GM18517 (cell line): ENCODE measurements at regions not wholly inside any gene's neighbourhood (a gene's known extent, or its start where the extent isn't known, plus 50 kb on each side); places are given as distances from the start of the nearest gene placed in this dataset.
"Not testable (repeated sequence)": the region's sequence is repeated elsewhere in the genome, so short reads cannot be mapped to it uniquely, and the experiment has no call there.

ENCODE experiments used
- ATAC-seq: cut with Tn5 transposase; IDR thresholded peaks from one replicate; pipeline ENCODE4 v1.9.1; 2021; ENCODE audit warnings: mild to moderate bottlenecking, moderate library complexity; ENCODE audit not compliant: unreplicated experiment

DNA sequence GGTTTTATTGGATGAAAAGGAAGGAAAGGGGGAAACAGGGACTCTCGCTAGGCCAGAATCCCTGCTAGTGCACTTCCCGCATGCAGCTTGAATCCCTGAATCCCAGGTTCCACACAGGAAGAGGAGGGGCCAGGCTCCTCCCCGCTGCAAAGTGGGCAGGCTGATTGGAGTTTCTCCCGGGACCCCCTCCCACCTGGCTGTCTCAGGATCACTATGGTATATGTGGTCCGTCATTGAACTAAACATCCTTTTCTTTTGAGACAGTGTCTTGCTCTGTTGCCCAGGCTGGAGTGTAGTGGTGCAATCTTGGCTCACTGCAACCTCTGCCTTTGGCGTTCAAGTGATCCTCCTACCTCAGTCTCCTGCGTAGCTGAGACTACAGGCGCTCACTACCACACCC is 70.7 kb downstream of the FAM50B start:
- no peak for ATAC-seq

DNA sequence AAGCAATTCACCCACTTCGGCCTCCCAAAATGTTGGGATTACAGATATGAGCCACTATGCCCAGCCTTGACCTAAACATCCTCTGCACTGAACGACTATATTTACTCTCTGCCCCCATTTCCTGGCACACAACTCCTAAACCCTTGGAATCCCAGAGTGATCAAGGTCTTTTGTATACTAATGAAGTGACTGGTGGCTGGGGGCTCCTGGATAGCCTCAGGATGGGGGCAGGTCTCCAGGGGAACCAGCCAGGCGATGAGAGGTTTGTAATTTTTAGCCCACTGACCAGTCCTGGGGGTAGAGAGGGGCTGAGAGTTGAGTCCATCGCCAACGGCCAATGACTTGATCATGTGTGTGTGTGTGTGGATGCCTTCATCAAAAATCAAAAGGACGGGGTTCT is 71.1 kb downstream of the FAM50B start:
- no peak for ATAC-seq

DNA sequence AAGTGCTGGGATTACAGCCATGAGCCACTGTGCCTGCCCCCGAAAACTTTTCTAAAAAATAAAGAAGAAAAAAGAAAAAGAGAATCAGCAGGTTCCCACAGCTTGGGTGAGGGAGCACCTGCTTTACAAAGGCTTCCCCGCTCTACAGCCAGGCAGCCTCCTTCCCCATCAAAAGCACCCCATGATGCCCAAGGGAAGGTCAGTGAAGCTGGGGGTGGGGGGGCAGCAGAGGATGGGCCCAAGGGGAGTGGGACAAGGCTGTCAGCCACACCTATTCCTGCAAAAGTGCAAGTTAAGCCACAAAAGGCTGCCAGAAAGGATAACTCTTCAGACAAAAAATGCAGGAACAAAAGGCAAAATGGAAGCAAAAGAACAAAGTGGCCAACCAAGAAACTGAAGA is 72.5 kb downstream of the FAM50B start:
- no peak for ATAC-seq

DNA sequence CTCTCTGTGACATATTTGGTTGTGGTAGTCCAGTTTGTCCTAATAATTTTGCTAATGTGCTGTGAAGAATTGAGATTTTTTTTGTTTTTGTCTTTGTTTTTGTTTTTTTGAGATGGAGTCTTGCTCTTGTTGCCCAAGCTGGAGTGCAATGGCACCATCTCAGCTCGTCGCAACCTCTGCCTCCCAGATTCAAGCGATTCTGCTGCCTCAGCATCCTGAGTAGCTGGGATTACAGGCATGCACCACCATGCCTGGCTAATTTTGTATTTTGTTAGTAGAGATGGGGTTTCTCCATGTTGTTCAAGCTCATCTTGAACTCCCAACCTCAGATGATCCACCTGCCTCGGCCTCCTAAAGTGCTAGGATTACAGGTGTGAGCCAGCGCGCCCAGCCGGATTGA is 73.4 kb downstream of the FAM50B start:
- not testable (repeated sequence) for ATAC-seq

DNA sequence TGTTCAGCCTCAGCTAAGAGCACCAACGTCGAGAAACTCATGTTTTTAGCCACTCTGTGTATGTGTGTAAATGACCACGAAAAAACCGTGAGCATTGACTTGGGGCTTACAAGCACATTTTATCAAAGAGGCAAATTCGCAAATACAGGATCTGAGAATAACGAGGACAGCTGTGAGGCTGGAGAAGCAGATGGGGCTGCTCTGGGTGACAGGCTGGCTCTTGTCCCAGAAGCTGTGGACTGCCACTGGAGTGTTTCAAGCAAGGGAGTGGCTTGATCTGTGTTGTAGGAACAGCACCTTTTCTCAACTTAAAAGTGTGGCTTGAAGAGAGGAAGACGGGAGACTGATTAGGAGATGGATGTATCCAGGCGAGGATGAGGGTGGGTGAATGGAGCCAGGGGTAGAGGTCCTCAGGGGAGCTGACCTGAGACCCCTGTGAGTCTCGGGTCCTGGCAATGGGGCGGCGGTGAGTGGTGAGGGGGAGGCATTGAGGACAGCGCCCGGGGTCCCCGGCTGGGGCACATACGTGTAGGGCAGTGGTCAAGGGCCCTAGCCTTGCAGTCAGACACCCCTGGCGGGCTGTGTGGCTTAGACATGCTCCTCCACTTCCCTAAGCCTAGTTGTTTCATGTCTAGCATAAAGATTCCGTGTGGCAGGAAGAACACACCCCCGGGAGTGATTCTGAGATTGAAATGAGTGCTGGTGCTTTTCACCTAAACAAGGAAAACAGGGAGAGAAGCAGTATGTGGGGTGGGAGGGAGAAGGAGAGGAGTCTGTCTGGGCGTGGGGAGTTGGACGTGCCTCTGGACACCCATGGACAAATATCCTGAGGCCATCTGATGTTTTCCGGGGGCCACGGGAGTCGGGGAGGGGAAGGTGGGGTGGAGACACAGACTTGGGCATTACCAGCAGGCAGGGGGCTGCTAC is 76.3 kb downstream of the FAM50B start:
- ATAC-seq, result not testable (repeated sequence)

DNA sequence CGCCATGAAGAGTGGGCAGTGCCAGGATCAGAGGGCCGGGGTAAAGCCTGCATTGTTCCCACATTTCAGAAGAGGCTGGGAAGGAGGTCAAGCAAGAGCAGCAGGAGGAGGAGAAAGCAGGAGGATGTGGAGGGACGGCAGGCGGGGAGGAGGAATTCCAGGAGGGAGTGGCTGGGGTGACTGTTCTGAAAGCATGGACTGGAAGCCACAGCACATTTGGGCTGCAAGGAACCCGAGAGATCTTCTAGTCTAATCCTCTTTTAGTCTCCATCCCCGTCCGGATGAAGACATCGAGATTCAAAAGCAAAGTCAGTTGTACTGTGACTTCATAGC is 76.9 kb downstream of the FAM50B start:
- no peak for ATAC-seq

DNA sequence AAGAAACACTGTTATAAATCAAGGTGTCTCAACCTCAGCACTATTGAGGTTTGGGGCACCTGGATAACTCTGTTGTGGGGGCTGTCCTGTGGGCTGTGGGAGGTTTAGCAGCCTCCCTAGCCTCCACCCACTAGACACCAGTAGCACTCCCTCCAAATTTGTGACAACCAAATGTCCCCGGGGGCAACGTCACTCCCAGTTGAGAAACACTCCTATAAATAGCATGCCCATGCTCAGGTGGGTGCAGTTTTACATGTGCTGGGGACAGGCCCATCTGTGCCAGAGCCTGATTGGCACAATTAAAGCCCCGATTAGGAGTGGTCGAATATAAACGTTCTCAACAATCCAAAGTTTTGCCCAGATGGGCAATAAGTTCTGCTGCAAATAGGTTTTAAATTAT is 78.9 kb downstream of the FAM50B start:
- no peak for ATAC-seq

DNA sequence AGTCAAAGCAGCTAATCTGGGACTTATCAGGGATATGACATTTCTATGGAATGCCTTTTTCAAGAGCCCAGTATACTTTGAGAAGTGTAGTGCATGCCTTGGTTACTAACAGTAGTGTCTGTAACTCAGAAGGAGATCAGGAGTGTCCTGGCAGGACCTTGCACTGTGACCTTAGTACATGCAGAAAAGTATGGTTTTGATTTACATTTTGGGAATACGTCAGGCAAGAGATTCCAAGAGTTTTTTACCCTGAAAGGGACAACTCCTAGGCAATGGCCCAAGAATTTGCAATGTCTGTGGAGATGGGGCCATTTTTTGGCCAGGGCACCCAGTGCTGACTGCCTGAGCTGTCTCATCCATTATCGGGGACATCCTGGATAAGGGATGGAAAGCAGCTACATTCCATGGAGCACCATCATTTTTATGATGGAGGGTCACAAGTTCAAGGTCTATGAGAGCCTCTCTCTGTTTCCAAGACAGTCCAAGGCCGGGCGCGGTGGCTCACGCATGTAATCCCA is 80.2 kb downstream of the FAM50B start:
- ATAC-seq, result no peak

DNA sequence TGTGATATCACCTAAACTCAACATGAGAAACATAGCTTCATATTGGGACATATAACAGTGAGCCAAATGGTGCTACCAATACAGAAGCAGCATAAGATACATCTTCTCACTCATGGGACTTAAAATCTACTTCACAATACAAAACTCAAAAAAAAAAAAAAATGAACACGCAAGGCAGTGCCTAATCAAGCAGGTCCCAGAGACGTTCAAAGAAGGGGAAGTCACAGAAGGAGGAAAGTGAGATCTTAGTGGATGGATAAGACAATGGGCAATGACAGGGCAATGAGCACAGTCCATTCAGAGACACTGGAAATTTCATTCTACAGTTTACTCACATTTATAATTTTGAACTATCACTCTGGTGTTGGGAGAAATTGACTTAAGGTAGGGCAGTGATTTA is 88.3 kb downstream of the FAM50B start:
- ATAC-seq, result no peak

DNA sequence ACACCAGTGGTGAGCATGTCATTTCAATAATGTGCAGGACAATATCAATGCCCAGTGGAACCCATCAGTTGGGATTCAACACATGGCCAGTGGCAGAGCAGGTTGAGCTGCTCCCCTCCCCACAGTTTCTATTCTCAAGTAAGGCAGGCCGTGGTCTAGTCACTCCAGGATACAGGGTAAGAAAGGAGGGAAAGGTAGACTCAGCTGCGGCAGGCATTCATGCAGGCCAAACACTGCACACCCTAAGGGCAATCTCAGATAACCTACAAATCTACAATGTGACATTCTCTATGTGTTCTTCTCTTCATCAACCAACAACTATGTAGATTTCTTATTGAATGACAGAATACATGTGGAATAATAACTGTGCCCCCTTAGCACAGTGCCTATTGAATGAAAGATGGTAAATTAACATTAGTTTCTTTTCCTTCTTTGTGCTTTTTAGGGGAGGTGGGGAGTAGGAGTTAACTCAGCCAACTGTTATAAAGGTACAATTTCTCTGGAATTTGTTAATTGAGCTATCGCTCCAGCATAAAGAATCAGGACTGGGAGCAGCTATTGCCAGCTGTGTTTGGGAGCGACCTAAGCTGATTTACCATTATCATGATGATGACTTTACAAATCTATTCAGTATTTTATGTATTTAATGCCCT is 89.7 kb downstream of the FAM50B start:
- no peak for ATAC-seq

DNA sequence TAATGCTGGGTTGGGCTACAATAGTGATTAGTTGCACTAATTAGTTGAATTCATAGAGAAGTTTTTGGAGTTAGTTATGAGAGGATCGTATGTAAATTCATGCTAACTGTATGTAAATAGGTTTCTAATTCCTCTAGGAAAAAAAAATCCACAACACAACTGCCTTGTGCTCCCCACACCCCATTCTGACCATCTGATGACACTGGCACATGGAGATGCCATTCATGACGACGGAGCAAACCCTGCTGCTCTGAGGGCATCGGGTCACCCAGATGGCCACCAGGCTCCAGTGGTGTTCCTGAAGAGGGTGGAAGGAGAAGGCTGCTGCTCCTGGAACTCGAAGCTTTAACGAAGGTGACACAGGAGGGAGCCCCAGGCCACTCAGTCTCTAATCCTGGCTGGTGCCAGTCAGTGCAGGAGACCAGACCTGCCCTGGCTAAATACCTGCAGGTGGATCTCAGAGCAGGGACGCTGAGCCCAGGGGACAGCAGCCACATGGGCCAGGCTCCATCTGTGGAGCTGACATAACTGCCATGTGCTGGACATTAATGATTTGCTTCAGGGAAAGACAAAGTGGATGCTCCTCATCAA is 90.3 kb downstream of the FAM50B start:
- ATAC-seq, result no peak

DNA sequence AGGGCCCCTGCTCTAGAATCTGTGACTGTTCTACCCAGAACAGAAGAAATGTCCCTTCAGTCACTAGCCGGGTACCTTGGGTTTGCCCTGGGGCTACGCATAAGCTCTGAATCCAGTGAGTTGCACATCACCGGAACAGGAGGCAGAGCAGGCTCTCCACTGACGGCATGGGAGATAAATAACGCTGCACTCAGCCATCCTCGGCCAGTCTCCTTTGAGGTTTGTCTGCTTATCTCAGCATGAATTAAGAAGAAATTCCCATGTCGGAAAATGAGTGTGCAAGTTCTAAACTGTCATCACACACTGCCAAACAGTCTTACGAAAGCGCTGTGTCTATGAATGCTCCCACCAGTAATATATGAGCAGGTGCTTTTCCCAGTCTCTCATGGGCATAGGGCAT is 90.8 kb downstream of the FAM50B start:
- ATAC-seq, result no peak

DNA sequence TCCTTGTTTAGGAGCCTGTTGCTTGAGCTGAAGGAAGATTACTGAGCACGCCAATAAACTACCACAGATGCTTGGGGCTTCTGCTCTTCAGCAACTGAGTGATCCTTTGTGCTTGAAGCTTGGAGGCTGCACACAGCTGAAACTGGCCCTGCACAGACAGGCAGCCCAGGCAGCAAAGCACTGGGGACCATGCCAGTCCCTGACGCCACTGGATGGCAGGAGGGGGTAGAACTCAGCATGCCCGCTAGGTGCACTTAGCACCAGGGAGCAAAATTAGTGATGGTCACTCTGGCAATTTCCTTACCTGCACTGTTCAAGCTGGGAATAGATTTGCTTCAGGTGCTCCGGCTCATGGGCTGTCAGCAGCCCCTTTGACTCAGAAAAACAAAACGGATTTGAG is 91.5 kb downstream of the FAM50B start:
- no peak for ATAC-seq

DNA sequence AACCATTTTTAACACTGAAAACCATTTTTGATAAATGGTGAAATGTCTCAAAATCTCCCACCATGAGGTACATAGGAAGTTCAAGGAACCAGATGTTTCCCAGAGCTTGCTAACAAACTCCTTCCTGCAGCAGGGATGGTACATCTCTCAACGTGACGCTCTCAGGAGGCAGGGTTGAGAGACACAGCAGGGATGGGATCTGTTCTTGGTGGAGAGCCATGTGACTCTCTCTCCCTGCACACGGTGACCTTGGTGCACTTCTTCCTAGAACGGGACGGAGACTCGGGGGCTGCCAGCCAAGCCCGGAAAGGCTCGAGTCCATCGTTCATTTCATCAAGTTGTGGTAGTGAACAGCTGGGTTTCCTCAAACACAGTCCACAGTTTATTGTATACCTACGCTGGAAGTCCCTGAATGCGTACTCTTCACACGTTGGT is 94.2 kb downstream of the FAM50B start:
- no peak for ATAC-seq

DNA sequence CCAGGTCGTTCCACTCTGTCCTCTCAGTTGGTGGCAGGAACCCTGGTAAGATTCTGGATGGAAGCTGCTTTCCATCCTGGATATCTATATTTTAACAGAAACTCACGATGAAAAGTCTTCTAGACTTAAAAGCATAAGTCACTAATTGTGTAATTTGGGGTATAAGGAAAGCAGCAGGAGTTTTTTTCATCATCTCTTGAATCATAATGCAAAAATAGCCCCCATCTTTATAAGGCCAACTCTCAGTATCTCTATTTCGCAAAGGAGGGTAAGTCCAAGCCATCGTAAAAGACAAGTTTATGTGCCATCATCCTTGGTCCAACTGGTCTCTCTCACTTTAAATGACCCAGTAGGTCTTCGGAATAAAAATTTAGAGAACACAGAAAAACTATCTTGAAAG is 95.1 kb downstream of the FAM50B start:
- ATAC-seq, result no peak

DNA sequence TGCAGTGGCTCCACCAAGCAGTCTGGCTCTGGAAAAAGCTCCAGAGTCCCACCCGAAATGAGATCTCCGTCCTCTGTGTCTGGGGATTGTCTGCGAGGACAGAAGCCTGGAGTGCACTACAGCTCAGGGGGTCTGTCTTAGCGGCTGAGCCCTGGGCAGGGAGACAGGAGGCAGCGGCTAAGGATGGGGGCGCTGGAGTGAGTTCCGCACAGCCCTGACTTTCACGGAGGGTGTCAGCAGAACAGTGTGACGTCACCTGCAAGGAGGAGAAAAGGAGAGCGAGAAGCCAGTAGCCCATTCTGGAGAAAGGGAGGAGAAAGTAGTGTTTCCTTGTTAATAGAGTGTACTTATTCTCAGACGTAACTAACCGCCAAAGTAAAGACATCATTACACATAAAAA is 97.6 kb downstream of the FAM50B start:
- no peak for ATAC-seq

DNA sequence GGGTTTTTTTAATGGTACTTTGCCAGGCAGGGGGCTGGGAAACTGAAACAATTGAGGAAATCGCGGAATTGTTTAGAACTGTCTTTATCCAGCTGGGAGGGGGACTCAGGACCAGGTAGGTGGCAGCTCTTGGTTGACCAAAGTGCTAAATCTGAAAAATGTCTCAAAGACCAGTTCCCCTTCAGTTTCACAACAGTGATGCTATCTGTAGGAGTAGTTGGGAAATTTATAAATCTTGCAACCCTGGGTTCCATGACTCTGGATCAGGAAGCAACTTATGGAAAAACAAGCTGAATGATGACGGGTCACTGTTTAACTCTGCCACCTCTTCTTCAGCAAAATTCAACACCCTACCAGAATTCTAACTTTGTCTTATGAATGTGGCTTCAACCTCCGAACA is 99.7 kb downstream of the FAM50B start:
- ATAC-seq, result no peak

DNA sequence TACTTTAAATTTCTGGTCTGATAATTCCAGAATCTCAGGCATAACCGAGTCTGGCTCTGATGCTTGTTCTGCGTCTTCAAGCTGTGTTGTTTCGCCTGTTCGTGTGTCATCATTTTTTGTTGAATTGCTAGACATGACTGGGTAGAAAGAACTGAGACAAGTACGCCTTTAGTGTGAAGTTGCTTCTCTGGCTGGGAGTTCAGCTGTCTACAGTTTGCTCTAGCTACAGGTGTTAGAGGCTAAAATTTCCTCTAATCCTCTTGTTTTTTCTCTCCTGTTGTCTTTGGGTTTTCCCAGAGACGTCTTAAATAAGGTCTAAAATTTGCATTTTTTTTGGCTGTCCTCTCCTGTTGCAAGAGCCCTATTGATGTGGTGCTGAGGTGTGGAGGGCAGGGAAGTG is 100.3 kb downstream of the FAM50B start:
- ATAC-seq, result no peak

DNA sequence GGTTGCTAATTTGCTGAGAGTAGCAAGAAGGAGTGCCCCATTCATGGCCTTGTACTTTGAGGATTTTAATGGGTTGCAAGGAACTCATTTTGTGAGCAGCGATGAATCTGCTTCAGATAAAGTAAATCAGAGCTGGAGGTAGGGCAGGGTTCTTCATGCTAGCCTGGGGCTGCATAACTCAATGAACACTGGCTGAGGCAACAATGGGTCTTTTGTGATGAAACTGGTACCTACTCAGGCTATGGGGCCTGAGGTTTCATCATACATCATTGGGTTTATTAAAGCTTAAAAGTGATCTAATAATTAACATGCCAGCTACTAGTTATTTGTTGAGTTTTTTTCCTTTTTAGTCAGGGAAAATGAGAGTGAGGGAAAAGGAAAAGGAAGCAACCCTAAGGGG is 106.9 kb downstream of the FAM50B start:
- ATAC-seq, result no peak

DNA sequence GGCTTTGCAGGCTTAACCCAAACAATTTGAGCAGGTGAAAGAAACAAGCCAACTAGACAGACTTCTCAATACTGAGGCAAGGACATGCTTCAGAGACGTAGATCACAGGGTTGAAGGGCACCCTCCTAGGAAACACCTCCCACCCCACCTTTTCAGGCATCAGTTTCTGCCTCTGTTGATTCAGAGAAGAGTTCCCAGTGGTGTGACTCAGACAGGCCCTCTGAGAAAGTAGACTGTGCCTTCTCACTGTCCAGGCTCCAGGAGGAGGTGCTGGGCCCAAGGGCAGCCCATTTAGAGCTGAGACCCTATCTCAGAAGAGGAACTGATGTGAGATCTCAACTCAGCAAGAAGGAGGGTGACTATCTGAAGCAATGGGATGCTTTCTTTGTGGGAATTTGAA is 108.1 kb downstream of the FAM50B start:
- ATAC-seq, result no peak

DNA sequence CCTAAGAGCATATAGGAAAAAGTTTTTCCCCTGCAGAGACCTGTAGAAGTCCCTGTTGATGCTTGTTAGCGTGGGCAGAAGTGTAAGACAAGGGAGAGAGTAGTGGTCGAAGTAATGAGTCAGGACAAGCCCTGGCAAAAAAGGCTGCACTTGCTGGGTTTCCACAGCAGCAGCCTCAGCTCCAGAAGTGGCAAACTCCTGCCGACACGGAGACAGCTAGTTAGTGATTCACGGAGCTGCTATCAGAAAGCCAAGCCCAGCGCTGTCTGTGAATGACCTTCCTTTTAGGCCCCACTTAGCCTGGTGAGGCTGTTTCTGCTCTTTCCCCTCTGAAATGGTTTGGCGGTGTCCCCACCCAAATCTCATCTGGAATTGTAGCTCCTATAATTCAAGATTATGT is 109.1 kb downstream of the FAM50B start:
- no peak for ATAC-seq

DNA sequence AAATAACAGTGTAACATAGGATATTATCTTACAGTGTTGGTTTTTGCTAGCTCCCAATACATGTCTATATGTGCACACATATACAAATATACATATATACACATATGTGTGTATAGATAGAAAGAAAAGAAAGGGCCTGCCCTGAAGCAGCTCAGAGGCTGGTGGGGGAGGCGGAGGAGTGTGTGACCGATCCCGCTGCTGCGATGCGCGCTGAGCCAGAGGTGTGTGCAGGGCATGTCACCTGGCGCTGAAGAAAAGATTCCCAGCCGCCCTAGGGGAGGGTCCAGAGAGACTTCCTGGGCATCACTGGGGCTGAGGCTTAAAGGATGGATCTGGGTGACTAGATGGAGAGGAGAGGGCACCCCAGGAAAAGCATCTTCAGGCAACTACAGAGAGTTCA is 110.2 kb downstream of the FAM50B start:
- ATAC-seq, result no peak
